B cell (primary cell): ENCODE measurements at regions not wholly inside any gene's neighbourhood (a gene's known extent, or its start where the extent isn't known, plus 50 kb on each side); places are given as distances from the start of the nearest gene placed in this dataset.

Source experiments
- ATAC-seq: fragments of 200-7000 bp; cut with Tn5 transposase; one replicate; pipeline ENCODE4 v1.10.0; 2021; ENCODE audit warnings: low read depth, mild to moderate bottlenecking, moderate number of reproducible peaks, moderate library complexity
- CTCF ChIA-PET: fragments of 350-600 bp; sonication (Branson Sonifier 250); formaldehyde crosslinking; loops from one replicate; lab custom pipeline; 2021; ENCODE audit warnings: antibody characterized with exemption, inconsistent platforms; lab: Charles Lee
- POLR2A ChIA-PET: fragments of 350-600 bp; sonication (Branson Sonifier 250); formaldehyde crosslinking; loops from one replicate; lab custom pipeline; 2021; ENCODE audit warnings: antibody characterized with exemption; lab: Charles Lee
- DNase-seq: peaks from one replicate; pipeline ENCODE4 v3.0.0; 2013
- H2AFZ ChIP-seq: 2 replicates; pipeline ENCODE4 v1.6.1; 2012; ENCODE audit warnings: mild to moderate bottlenecking, low read depth, low read length; ENCODE audit not compliant: insufficient read depth, poor library complexity, severe bottlenecking
- H3K27ac ChIP-seq, 2 donors: 1 replicate in 1 of 2; 2 replicates in 1 of 2; pipeline ENCODE4 v1.5.1; 2012 to 2013; ENCODE audit warnings: low read length in 2 of 2, mild to moderate bottlenecking in 2 of 2, moderate library complexity in 1 of 2
- H3K27me3 ChIP-seq, 4 experiments: fragments of 200-600 bp in 1 of 4; sonication (generic) in 1 of 4; replicated peaks in 1 of 4; 1 replicate in 2 of 4; 2 replicates in 2 of 4; pipeline versions ENCODE4 v1.6.1 to v1.7.0; 2013 to 2016; ENCODE audit warnings: low read length in 3 of 4, mild to moderate bottlenecking in 2 of 4, mixed read lengths in 1 of 4, moderate library complexity in 1 of 4; ENCODE audit not compliant: insufficient read depth in 4 of 4, control insufficient read depth in 3 of 4; ENCODE audit errors: control extremely low read depth in 1 of 4
- H3K36me3 ChIP-seq, 2 experiments: replicated peaks in 1 of 2; 1 replicate in 1 of 2; 2 replicates in 1 of 2; pipeline versions ENCODE4 v1.6.1 to v1.7.1; 2013; ENCODE audit warnings: low read length in 1 of 2; ENCODE audit not compliant: insufficient read depth in 2 of 2, control insufficient read depth in 1 of 2; ENCODE audit errors: control extremely low read depth in 1 of 2, extremely low read depth in 1 of 2
- H3K4me1 ChIP-seq, 2 donors: fragments of 200-600 bp in 1 of 2; sonication (generic) in 1 of 2; 1 replicate in 1 of 2; 2 replicates in 1 of 2; pipeline versions ENCODE4 v1.5.1 to v1.6.1; 2013 to 2017; ENCODE audit warnings: low read length in 2 of 2; ENCODE audit not compliant: control insufficient read depth in 2 of 2, insufficient read depth in 2 of 2
- H3K4me2 ChIP-seq: replicated peaks from 2 replicates; pipeline ENCODE3; 2012; ENCODE audit warnings: mild to moderate bottlenecking, low read depth, low read length; ENCODE audit not compliant: poor library complexity, severe bottlenecking
- H3K4me3 ChIP-seq, 5 experiments: fragments of 200-600 bp in 1 of 5; sonication (generic) in 1 of 5; 1 replicate in 3 of 5; 2 replicates in 2 of 5; pipeline versions ENCODE4 v1.5.1 to v1.7.0; 2011 to 2016; ENCODE audit warnings: low read length in 4 of 5, mild to moderate bottlenecking in 4 of 5, low read depth in 2 of 5, control low read depth in 1 of 5, moderate library complexity in 1 of 5; ENCODE audit not compliant: insufficient read depth in 1 of 5; ENCODE audit errors: control extremely low read depth in 1 of 5, extremely low read depth in 1 of 5
- H3K79me2 ChIP-seq: fragments of 200-600 bp; sonication (generic); one replicate; pipeline ENCODE4 v1.6.0; 2016; ENCODE audit warnings: low read length; ENCODE audit not compliant: control insufficient read depth, insufficient read depth
- H3K9ac ChIP-seq: fragments of 200-600 bp; sonication (generic); 2 replicates; pipeline ENCODE4 v1.6.1; 2017; ENCODE audit warnings: mild to moderate bottlenecking, low read length, moderate library complexity
- H3K9me3 ChIP-seq, 3 donors: one replicate each; pipeline versions ENCODE4 v1.6.1 to v1.7.1; 2013; ENCODE audit warnings: low read length in 2 of 3; ENCODE audit not compliant: control insufficient read depth in 2 of 3, insufficient read depth in 1 of 3; ENCODE audit errors: control extremely low read depth in 1 of 3
- H4K20me1 ChIP-seq: 2 replicates; pipeline ENCODE4 v1.6.0; 2012; ENCODE audit warnings: mild to moderate bottlenecking, low read length; ENCODE audit not compliant: insufficient read depth, control insufficient read depth, poor library complexity, severe bottlenecking
- H3K27ac Mint-ChIP-seq: one replicate; pipeline ENCODE4 v1.8.0; 2021; ENCODE audit warnings: mixed read lengths
- H3K27me3 Mint-ChIP-seq: one replicate; pipeline ENCODE4 v1.8.0; 2021; ENCODE audit warnings: mixed read lengths
- H3K4me1 Mint-ChIP-seq: one replicate; pipeline ENCODE4 v1.8.0; 2021; ENCODE audit warnings: mixed read lengths
- H3K4me3 Mint-ChIP-seq: one replicate; pipeline ENCODE4 v1.8.0; 2021; ENCODE audit warnings: mixed read lengths
- H3K9me3 Mint-ChIP-seq: one replicate; pipeline ENCODE4 v1.8.0; 2022; ENCODE audit warnings: mixed read lengths; ENCODE audit not compliant: insufficient read depth
- EZH2 ChIP-seq: IDR thresholded peaks from 2 replicates; pipeline ENCODE4 v1.6.1; 2012; ENCODE audit warnings: borderline replicate concordance, low read depth, mild to moderate bottlenecking, moderate library complexity, low read length; ENCODE audit not compliant: insufficient read depth, poor library complexity, severe bottlenecking
- WGBS: methylation state at CpG from one replicate; pipeline ENCODE4 v1.1.5; 2013; ENCODE audit warnings: missing lambda C conversion rate; ENCODE audit not compliant: insufficient coverage; 5-methylcytosine and 5-hydroxymethylcytosine counted together
- intact Hi-C: fragments of 100-400 bp; cut with micrococcal nuclease; formaldehyde crosslinking; loops from one replicate; pipeline ENCODE4 v1.10.0; 2022
- TF ChIP-seq, protein P1 (sequence below): fragments of 200-600 bp; IDR thresholded peaks from one replicate; pipeline ENCODE4 v1.8.0; 2022; ENCODE audit warnings: antibody characterized with exemption, mild to moderate bottlenecking

DNA sequence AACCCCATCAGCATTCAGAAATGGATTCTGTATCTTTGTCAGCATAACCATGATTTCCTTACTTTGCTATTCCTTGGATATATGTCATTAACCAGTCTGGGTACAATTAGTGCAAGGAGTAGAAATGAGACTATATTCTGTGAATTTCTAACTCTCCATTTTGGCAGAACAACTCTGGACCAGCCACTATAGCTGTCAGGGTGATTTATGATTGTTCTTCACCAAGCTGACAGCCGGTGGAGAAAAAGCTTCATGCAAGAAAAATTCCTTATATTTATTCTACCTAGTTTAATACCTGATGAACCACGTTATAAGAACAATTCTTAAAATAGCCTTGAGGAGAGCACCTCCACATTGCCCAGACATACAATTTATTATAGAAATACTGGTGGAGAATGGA, 431.2 kb upstream of the TCF4 start:
- Histone ChIP-seq H2AFZ (no peak overlapping the region), H3K9me3 (peaks cover 0 to 3% (median 1%) of the 10 kb centered on the region in 3 donors), H3K4me3 (no peak overlapping the region), H4K20me1 (no peaks in the 10 kb centered on the region), H3K9ac (no peak overlapping the region), H3K79me2 (no peaks in the 10 kb centered on the region), H3K4me1 (peaks cover 6 to 7% of the 10 kb centered on the region in 2 donors), H3K36me3 (no peaks in the 10 kb centered on the region), H3K4me2 (no peak overlapping the region), H3K27ac (no peak overlapping the region), H3K27me3 (no peaks in the 10 kb centered on the region)
- Mint-ChIP-seq H3K4me1 (peaks cover 13% of the 10 kb centered on the region), H3K9me3 (no peaks in the 10 kb centered on the region), H3K4me3 (no peak overlapping the region), H3K27me3 (no peaks in the 10 kb centered on the region), H3K27ac (no peak overlapping the region)
- ChIA-PET CTCF (no interaction called here), POLR2A (no interaction called here)
- intact Hi-C loops: no loop called here
- TF ChIP-seq, protein P1, sequence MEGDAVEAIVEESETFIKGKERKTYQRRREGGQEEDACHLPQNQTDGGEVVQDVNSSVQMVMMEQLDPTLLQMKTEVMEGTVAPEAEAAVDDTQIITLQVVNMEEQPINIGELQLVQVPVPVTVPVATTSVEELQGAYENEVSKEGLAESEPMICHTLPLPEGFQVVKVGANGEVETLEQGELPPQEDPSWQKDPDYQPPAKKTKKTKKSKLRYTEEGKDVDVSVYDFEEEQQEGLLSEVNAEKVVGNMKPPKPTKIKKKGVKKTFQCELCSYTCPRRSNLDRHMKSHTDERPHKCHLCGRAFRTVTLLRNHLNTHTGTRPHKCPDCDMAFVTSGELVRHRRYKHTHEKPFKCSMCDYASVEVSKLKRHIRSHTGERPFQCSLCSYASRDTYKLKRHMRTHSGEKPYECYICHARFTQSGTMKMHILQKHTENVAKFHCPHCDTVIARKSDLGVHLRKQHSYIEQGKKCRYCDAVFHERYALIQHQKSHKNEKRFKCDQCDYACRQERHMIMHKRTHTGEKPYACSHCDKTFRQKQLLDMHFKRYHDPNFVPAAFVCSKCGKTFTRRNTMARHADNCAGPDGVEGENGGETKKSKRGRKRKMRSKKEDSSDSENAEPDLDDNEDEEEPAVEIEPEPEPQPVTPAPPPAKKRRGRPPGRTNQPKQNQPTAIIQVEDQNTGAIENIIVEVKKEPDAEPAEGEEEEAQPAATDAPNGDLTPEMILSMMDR: no peak
- TF ChIP-seq EZH2: no peak
- ATAC-seq (no peak), DNase-seq (no peak)
- WGBS: no CpG with 5 or more reads among the region's 2 CpGs

DNA sequence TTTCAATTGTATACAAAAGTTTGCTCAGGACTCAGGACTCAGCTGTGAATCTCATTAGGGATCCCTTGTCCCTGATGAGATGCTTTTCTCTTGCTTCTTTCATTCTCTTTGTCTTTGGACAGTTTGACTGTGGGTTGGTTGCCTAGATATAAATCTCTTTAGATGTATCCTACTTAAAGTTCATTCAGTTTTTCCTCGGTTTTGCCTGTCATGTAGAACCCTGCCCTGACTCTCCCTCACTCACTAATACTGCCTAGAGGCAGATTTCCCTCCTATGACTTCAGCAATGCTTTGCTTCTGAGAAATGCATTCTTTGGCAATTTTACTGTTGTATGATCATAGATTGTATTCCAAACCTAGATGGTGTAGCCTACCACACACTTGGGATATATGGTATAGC, 421.4 kb upstream of the TCF4 start:
- no peak for TF ChIP-seq EZH2
- TF ChIP-seq, protein P1: no peak
- Mint-ChIP-seq H3K4me1 (no peaks in the 10 kb centered on the region), H3K27ac (no peak overlapping the region), H3K27me3 (no peaks in the 10 kb centered on the region), H3K4me3 (no peak overlapping the region), H3K9me3 (peaks cover 4% of the 10 kb centered on the region)
- CTCF ChIA-PET: no interaction called here
- intact Hi-C loops: no loop called here
- no peaks in the 10 kb centered on the region for H3K36me3 ChIP-seq
- ATAC-seq (no peak), DNase-seq (no peak)
- no peaks in the 10 kb centered on the region for H3K9me3 ChIP-seq
- H3K27ac ChIP-seq: no peak overlapping the region
- H3K4me2 ChIP-seq: no peak overlapping the region
- no peaks in the 10 kb centered on the region for H3K4me1 ChIP-seq
- no peaks in the 10 kb centered on the region for H3K27me3 ChIP-seq
- H3K9ac ChIP-seq: no peak overlapping the region
- no peaks in the 10 kb centered on the region for H3K79me2 ChIP-seq
- no peak overlapping the region for H2AFZ ChIP-seq
- WGBS: no CpG with 5 or more reads among the region's 1 CpG
- H4K20me1 ChIP-seq: no peaks in the 10 kb centered on the region
- H3K4me3 ChIP-seq: no peak overlapping the region
- POLR2A ChIA-PET: no interaction called here
